ENCODE measurements at regions not wholly inside any gene's neighbourhood (a gene's known extent, or its start where the extent isn't known, plus 50 kb on each side); places are given as distances from the start of the nearest gene placed in this dataset.

DNA sequence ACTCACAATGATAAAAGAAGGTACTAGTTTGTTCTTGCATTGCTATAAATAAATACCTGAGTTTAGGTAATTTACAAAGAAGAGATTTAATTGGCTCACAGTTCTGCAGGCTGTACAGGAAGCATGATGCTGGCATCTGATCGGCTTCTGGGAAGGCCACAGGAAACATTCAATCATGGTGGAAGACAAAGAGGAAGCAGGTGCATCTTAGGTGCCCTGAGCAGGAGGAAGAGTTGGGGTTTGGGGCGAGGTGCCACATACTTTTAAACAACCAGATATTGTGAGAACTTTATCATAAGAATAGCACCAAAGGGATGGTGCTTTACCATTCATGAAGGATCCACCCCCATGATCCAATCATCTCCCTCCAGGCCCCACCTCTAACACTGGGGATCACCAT lies 752.6 kb upstream of the FLRT2 start:
- Histone ChIP-seq H3K36me3 (no peaks in the 10 kb centered on the region), H3K27me3 (replicated peaks; ENCODE audit: insufficient read depth) (no peaks in the 10 kb centered on the region), H3K9me3 (no peaks in the 10 kb centered on the region), H3K4me3 (no peak overlapping the region), H3K4me1 (replicated peaks) (no peaks in the 10 kb centered on the region), H3K27ac (no peak overlapping the region)
- TF ChIP-seq POLR2AphosphoS5 (IDR thresholded peaks at IDR 0.05) (no peak), POLR2A (IDR thresholded peaks at IDR 0.05) (no peak)
- TF ChIP-seq, protein P1, sequence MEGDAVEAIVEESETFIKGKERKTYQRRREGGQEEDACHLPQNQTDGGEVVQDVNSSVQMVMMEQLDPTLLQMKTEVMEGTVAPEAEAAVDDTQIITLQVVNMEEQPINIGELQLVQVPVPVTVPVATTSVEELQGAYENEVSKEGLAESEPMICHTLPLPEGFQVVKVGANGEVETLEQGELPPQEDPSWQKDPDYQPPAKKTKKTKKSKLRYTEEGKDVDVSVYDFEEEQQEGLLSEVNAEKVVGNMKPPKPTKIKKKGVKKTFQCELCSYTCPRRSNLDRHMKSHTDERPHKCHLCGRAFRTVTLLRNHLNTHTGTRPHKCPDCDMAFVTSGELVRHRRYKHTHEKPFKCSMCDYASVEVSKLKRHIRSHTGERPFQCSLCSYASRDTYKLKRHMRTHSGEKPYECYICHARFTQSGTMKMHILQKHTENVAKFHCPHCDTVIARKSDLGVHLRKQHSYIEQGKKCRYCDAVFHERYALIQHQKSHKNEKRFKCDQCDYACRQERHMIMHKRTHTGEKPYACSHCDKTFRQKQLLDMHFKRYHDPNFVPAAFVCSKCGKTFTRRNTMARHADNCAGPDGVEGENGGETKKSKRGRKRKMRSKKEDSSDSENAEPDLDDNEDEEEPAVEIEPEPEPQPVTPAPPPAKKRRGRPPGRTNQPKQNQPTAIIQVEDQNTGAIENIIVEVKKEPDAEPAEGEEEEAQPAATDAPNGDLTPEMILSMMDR (IDR thresholded peaks at IDR 0.05) = no peak
- WGBS = 62% methylated on average over 2 of the region's 2 CpGs
- no peak for DNase-seq (ENCODE audit: low spot score)
- intact Hi-C loops (cut with DNase I) = no loop called here

DNA sequence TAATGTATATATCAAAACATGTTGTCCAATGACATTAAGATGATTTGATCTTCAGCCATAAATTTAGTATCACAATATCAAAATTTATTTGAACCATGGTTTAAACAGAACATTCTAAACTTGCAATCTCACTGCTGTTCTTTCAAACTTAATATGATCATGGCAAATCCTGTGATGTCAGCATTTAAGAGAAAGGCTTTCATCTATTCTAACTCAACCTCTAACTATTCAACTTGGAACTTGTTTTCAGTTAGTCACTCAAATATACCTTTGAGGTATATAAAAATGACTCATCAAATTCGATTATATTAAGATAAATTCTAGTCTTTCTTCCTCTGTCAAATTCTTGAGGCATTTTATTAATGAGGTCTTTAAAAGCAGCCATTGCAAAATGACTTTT lies 747.0 kb upstream of the FLRT2 start:
- intact Hi-C loops (cut with DNase I) = no loop called here
- no peak for DNase-seq (ENCODE audit: low spot score)
- 80% methylated on average over 1 of the region's 1 CpG for WGBS
- Histone ChIP-seq H3K4me3 (no peak overlapping the region), H3K27me3 (replicated peaks; ENCODE audit: insufficient read depth) (no peaks in the 10 kb centered on the region), H3K9me3 (no peaks in the 10 kb centered on the region), H3K4me1 (replicated peaks) (no peaks in the 10 kb centered on the region), H3K36me3 (no peaks in the 10 kb centered on the region), H3K27ac (no peak overlapping the region)
- TF ChIP-seq POLR2A (IDR thresholded peaks at IDR 0.05) = no peak
- TF ChIP-seq POLR2AphosphoS5 (IDR thresholded peaks at IDR 0.05) = no peak
- TF ChIP-seq, protein P1 (IDR thresholded peaks at IDR 0.05) = no peak

DNA sequence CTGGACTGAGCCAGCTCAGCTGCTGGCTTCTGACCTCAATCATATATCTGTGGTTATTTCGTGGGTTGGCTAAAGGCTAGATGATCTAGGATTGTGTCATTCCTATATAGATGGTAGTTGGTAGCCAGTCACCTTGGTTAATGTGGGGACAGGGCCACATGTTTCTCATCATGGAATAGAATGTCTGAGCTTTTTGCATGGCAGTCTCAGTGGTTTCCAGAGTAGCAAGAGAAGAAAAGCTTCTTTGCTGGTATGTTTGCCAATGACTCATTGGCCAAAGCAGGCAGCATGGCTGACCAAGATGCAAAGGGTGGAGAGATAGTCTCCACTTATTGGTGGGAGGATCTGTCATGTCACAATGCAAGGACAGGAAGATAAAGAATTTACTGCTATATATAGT lies 746.4 kb upstream of the FLRT2 start:
- WGBS = 89% methylated on average over 1 of the region's 1 CpG
- H3K27ac ChIP-seq = no peak overlapping the region
- TF ChIP-seq POLR2AphosphoS5 (IDR thresholded peaks at IDR 0.05) = no peak
- H3K9me3 ChIP-seq = no peaks in the 10 kb centered on the region
- DNase-seq (ENCODE audit: low spot score) = no peak
- no peaks in the 10 kb centered on the region for H3K36me3 ChIP-seq
- no peaks in the 10 kb centered on the region for H3K27me3 ChIP-seq (replicated peaks; ENCODE audit: insufficient read depth)
- no peaks in the 10 kb centered on the region for H3K4me1 ChIP-seq (replicated peaks)
- intact Hi-C loops (cut with DNase I) = no loop called here
- H3K4me3 ChIP-seq = no peak overlapping the region

DNA sequence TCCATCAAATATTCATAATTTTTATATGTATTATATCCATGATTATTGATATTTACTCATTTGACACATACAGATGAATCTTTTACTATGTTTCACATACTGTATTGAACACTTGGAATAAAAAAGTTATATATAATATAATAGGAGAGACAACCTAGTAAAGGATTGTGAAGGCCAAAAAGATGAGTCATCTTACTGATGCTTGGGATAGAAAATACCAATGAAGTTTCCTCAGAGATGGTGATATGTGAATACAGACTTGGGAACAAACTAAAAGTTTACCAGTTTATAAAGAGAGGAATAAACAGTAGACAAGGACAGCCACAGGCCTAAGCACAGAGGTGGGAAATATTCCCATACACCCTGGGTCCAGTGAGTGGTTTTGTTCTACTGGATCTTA lies 743.9 kb upstream of the FLRT2 start:
- intact Hi-C loops (cut with DNase I) = no loop called here
- TF ChIP-seq, protein P1 (IDR thresholded peaks at IDR 0.05) = no peak
- no peak for TF ChIP-seq POLR2AphosphoS5 (IDR thresholded peaks at IDR 0.05)
- no peak for TF ChIP-seq POLR2A (IDR thresholded peaks at IDR 0.05)
- Histone ChIP-seq H3K4me3 (no peak overlapping the region), H3K27ac (no peak overlapping the region), H3K4me1 (replicated peaks) (no peaks in the 10 kb centered on the region), H3K9me3 (no peaks in the 10 kb centered on the region), H3K27me3 (replicated peaks; ENCODE audit: insufficient read depth) (no peaks in the 10 kb centered on the region), H3K36me3 (no peaks in the 10 kb centered on the region)
- DNase-seq (ENCODE audit: low spot score) = no peak

DNA sequence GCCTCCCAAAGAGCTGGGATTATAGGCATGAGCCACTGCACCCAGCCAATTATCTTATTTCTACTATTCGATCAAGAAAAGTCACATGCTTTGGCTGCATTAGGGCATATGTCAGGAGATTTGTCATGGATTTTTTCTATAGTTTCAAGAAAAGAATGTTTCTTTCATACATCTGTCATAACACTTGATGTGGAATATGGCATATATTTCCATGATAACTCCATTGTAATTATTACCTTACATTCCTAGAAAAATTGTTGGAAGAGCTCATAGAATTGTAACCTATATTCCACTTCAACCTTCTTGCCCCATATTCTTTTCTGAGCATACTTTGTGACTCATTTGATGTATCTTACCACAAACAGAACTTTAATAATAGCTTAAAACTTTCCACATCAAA lies 740.9 kb upstream of the FLRT2 start:
- Histone ChIP-seq H3K4me3 (no peak overlapping the region), H3K4me1 (replicated peaks) (no peaks in the 10 kb centered on the region), H3K9me3 (no peaks in the 10 kb centered on the region), H3K36me3 (no peaks in the 10 kb centered on the region), H3K27ac (no peak overlapping the region), H3K27me3 (replicated peaks; ENCODE audit: insufficient read depth) (no peaks in the 10 kb centered on the region)
- 74% methylated on average over 1 of the region's 1 CpG for WGBS
- TF ChIP-seq POLR2A (IDR thresholded peaks at IDR 0.05) (no peak), POLR2AphosphoS5 (IDR thresholded peaks at IDR 0.05) (no peak)
- TF ChIP-seq, protein P1 (IDR thresholded peaks at IDR 0.05) = no peak
- intact Hi-C loops (cut with DNase I) = no loop called here
- no peak for DNase-seq (ENCODE audit: low spot score)

Measured in prostate gland (tissue), 2 donors.